Parathyroid adenoma (tissue), 2 donors: ENCODE measurements at regions not wholly inside any gene's neighbourhood (a gene's known extent, or its start where the extent isn't known, plus 50 kb on each side); places are given as distances from the start of the nearest gene placed in this dataset.

ENCODE experiments used
- H2AFZ ChIP-seq: fragments of 300-600 bp; sonication (generic); one replicate; pipeline ENCODE4 v1.7.0; 2017; ENCODE audit warnings: antibody characterized with exemption, mild to moderate bottlenecking
- H3K27ac ChIP-seq: fragments of 300-600 bp; sonication (generic); one replicate; pipeline ENCODE4 v1.7.0; 2017
- H3K27me3 ChIP-seq: fragments of 300-600 bp; sonication (generic); one replicate; pipeline ENCODE4 v1.7.0; 2017; ENCODE audit warnings: low read length; ENCODE audit not compliant: control insufficient read depth, insufficient read depth
- H3K36me3 ChIP-seq: fragments of 300-600 bp; sonication (generic); one replicate; pipeline ENCODE4 v1.7.0; 2017; ENCODE audit warnings: low read length; ENCODE audit not compliant: control insufficient read depth, insufficient read depth
- H3K4me1 ChIP-seq: fragments of 300-600 bp; sonication (generic); one replicate; pipeline ENCODE4 v1.7.0; 2017; ENCODE audit warnings: control low read depth
- H3K4me2 ChIP-seq: fragments of 300-600 bp; sonication (generic); one replicate; pipeline ENCODE4 v1.7.0; 2017; ENCODE audit warnings: low read length
- H3K4me3 ChIP-seq: fragments of 300-600 bp; sonication (generic); one replicate; pipeline ENCODE4 v1.7.0; 2017; ENCODE audit warnings: low read depth, low read length
- H3K79me2 ChIP-seq: fragments of 300-600 bp; sonication (generic); one replicate; pipeline ENCODE4 v1.7.0; 2017; ENCODE audit warnings: control low read depth
- H3K9ac ChIP-seq: fragments of 300-600 bp; sonication (generic); one replicate; pipeline ENCODE4 v1.7.0; 2017; ENCODE audit warnings: mild to moderate bottlenecking
- H3K9me3 ChIP-seq: fragments of 300-600 bp; sonication (generic); one replicate; pipeline ENCODE4 v1.7.0; 2017; ENCODE audit warnings: low read length; ENCODE audit not compliant: control insufficient read depth
- CTCF ChIP-seq: fragments of 300-600 bp; sonication (generic); IDR thresholded peaks from one replicate; pipeline ENCODE4 v1.7.0; 2017; ENCODE audit warnings: antibody characterized with exemption, mild to moderate bottlenecking
- donor health status: primary hyperparathyroidism.

DNA sequence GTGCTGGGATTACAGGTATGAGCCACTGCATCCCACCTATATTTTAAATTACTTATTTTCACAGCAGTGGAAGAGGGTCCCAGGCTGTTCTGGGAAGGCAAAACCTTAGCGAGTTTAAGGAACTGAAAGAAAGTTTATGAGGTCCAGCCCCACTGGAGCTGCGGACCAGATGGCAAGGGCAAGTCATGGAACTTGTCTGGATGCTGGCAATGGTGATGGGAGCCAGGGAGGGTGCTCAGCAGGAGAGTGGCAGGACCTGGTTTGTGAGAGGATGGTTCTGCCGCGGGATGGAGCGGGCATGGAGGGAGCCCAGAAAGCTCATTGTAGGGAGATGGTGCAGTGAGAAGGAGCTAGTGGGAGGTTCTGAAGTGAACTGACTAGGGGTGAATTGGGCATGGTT is 50.6 kb upstream of the SLC45A1 start:
- H2AFZ ChIP-seq, result no peak overlapping the region
- no peaks in the 10 kb centered on the region for H3K9me3 ChIP-seq
- H3K27me3 ChIP-seq, result no peaks in the 10 kb centered on the region
- H3K4me1 ChIP-seq, result no peaks in the 10 kb centered on the region
- no peak for TF ChIP-seq CTCF
- no peaks in the 10 kb centered on the region for H3K79me2 ChIP-seq
- H3K4me2 ChIP-seq, result no peak overlapping the region
- H3K9ac ChIP-seq, result no peak overlapping the region
- H3K4me3 ChIP-seq, result no peak overlapping the region
- H3K27ac ChIP-seq, result no peak overlapping the region
- H3K36me3 ChIP-seq, result no peaks in the 10 kb centered on the region

GRCh38 chr1:8266436-8267165 is 51.3 kb upstream of the SLC45A1 start:
- no peak overlapping the region for H3K27ac ChIP-seq
- no peak overlapping the region for H2AFZ ChIP-seq
- no peak overlapping the region for H3K4me3 ChIP-seq
- TF ChIP-seq CTCF, result no peak
- no peaks in the 10 kb centered on the region for H3K79me2 ChIP-seq
- no peaks in the 10 kb centered on the region for H3K4me1 ChIP-seq
- H3K27me3 ChIP-seq, result no peaks in the 10 kb centered on the region
- no peaks in the 10 kb centered on the region for H3K9me3 ChIP-seq
- H3K36me3 ChIP-seq, result no peaks in the 10 kb centered on the region
- H3K4me2 ChIP-seq, result no peak overlapping the region
- H3K9ac ChIP-seq, result no peak overlapping the region

DNA sequence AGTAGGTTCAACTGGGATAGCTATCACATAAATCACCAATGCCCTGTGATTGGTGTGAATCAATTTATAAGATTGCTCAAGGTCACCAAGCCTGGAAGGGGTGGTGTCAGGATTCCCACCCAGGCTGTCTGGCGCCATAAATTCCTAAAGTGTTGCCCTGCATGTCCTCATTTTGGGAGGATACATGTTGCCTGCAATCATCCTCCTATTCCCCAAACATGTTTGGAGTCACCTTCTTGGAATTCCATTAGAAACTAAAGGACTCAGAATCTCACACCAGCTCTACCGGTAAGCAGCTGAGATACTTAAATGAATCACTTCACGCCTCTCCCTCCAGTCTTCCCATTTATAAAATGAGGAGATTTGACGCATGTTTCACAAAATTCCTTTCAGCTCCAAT is 54.1 kb upstream of the SLC45A1 start:
- Histone ChIP-seq H3K4me3 (no peak overlapping the region), H3K27ac (no peak overlapping the region)

DNA sequence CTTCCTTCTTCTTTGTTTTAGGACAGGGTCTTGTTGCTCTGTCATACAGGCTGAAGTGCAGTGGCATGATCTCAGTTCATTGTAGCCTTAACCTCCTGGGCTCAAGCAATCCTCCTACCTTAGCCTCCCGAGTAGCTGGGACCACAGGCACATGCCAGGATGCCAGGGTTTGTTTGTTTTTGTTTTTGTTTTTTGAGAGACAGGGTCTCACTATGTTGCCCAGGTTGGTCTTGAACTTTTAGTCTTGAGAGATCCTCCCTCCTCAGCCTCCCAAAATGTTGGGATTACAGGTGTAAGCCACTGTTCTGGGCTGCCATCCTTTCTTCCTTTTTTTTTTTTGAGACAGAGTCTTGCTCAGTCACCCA is 56.5 kb upstream of the SLC45A1 start:
- H3K79me2 ChIP-seq, result no peaks in the 10 kb centered on the region
- TF ChIP-seq CTCF, result no peak
- H3K27ac ChIP-seq, result no peak overlapping the region
- H3K27me3 ChIP-seq, result no peaks in the 10 kb centered on the region
- no peaks in the 10 kb centered on the region for H3K9me3 ChIP-seq
- no peak overlapping the region for H2AFZ ChIP-seq
- no peak overlapping the region for H3K9ac ChIP-seq
- H3K4me1 ChIP-seq, result peaks cover 5% of the 10 kb centered on the region
- no peaks in the 10 kb centered on the region for H3K36me3 ChIP-seq
- no peak overlapping the region for H3K4me3 ChIP-seq
- H3K4me2 ChIP-seq, result no peak overlapping the region

More for the DNA sequence above, 54.1 kb upstream of the SLC45A1 start:
- H3K4me1 ChIP-seq, result peaks cover 5% of the 10 kb centered on the region
- no peak for TF ChIP-seq CTCF
- H3K79me2 ChIP-seq, result no peaks in the 10 kb centered on the region
- no peaks in the 10 kb centered on the region for H3K36me3 ChIP-seq
- H3K9ac ChIP-seq, result no peak overlapping the region
- no peak overlapping the region for H2AFZ ChIP-seq
- H3K27me3 ChIP-seq, result no peaks in the 10 kb centered on the region
- H3K4me2 ChIP-seq, result no peak overlapping the region
- no peaks in the 10 kb centered on the region for H3K9me3 ChIP-seq
